GM18498 (cell line): ENCODE measurements at regions not wholly inside any gene's neighbourhood (a gene's known extent, or its start where the extent isn't known, plus 50 kb on each side); places are given as distances from the start of the nearest gene placed in this dataset.
A peak's percentile ranks its signal among the peaks of the same experiment; 100 is the strongest.

Experiments used
- ATAC-seq: cut with Tn5 transposase; IDR thresholded peaks from one replicate; pipeline ENCODE4 v1.9.1; 2021; ENCODE audit warnings: mild to moderate bottlenecking, moderate library complexity; ENCODE audit not compliant: unreplicated experiment

DNA sequence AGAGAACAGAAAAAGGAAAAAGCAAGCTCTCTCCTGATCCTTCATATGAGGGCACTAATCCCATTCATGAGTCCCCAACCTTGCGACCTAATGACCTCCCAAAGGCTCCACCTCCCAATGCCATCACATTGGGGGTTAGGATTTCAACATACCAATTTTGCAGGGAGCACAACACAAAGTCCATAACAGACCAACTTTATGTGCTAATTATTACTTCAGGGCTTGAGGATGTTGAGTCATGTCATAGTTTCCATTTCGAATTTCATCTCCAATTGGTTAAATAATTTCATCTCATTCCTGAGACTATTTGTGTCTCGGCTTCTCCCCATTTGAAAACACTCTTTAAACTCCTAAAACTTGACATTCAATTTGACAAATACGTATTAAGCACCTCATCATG is 69.9 kb upstream of the KLF7 start:
- ATAC-seq, result no peak

DNA sequence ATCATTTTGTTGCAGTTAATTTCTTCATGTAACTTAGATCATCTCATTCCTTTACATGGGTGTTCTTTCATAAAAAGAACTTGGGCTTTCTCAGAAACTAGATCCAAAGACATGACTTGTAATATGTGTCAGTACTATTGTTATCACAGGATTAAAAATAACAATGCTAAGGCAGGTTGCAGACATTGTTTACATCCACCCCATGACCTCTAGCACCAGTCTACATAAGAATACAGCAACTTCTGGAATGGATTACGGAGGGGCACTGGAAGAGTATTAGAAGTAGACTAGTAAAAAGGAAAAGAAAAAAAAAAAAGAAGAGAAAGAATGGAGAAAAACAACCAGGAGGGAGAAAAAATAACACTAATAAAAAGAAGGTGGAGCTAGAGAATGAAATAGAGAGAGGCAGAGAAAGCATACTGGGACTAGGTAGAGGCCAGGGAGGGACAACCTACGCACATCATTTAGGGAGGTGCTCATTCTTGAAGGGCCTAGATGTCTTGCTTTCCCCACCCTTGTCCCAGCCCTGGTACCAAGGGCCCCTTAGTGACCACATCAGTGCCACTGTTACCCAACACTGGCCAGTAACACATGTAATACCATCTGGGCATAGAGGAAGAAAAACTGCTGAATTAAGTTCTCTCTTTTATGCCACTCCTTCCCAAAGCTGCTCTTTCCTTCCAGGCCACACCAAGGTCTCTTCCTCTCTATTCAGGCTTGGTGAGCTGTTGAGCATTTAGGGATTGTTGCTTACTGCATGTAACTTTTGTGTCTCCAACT is 70.6 kb upstream of the KLF7 start:
- no peak for ATAC-seq

DNA sequence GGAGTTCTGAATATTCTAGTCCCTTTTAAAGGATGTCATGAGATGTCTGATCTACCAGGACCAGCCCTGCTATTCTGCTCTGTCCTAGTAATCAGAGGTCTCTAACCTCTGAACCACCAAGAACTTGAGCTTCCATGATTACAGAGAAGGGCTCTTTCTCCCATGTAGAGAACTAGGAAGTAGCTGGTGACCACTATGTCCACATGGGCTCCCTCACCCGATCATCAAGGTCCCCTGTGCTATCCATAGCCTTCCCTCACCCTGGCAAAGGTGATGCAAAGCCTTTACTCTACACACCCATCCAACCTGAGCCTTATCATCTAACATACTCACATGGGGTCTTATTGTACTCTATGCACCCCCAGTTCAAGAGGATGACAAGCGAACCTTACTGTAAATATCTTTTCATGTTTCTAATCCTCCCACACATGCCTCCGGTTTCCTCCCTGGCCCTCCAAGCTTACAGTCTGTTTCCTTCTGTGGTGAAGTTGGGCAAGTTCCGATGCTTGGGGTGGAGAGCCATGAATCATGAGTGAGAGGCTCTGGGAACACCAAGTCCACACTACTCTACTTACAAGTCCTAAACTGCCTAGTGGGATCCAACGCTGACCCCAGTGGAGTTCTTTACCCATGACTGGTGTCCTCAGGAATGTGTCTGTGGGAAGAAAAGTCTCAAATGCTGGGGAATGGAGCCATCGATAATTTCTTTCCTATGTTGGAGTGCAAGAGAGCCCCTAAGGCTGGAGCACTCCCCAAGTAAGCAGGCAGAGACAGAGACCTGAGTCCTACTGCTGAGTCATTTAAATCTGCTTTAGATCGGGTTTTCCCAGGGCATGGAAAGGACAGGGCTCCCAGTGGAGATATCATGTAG is 73.3 kb upstream of the KLF7 start:
- no peak for ATAC-seq

DNA sequence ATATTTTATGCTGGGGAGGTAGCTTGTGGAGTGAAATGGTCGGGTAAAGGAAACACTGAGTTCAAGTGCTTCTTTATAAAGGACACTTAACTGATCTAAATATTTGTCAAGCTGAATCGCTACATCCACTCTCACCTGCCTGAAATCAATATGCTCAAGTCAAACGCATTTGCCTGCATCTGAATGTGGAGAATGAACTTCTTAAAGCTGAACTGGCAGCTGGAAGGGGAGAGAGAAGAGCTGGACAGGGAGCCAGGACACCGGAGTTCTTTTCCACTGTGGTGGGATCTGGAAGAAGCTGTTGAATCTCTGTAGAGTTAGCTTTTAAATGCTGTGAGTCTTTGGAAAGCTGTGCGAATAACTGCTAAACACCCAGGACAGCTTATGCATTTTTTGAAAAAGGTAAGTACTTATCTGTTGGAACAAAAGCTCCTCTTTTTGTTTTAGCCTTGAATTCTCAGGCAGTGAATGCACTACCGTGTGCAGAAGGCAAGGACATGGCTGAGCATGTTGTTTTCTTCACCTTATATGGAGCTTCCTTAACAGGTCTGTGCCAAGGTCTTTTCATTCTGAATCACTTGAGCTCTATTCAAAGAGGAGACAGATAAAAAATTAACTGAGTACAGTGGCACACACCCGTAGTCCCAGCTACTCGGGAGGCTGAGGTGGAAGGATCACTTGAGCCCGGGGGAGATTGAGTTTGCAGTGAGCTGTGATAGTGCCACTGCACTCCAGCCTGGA is 74.2 kb upstream of the KLF7 start:
- ATAC-seq, result peak; percentile 58

DNA sequence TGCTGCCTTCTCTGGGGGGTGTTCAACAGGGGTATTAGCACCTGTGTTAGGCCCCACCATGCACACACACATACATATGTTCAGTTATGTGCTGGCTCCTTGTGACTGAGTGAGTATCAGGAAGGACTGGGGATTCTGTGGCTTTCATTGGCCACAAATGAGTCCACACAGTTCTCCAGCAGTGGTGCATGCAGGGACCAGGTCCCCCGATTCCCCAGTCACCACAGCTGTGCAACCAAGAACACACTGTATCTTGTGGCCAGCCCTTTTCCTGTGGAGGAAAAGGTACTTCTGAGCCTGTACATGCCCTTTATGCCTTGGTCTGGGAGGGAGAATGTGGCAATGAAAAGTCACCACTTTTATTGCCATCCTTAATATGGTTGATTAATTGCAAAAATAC is 74.9 kb upstream of the KLF7 start:
- no peak for ATAC-seq

DNA sequence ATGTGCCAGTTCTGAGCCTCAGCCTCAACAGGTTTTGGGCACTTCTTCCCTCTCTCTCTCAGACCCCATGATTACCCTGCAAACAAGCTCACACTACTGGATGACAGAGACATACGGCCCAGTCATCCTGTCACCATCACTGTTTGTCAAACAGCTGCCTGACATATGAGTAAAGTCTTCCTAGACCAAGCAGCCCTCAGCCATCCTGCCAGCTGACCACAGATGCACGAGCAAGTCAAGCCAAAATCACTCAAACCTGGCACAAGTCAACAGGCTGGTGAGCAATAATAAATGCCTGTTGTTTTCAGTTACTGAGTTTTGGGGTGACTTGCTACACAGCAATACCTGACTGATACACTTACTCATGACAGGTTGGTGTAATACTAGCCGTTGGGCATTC is 75.5 kb upstream of the KLF7 start:
- ATAC-seq, result no peak

DNA sequence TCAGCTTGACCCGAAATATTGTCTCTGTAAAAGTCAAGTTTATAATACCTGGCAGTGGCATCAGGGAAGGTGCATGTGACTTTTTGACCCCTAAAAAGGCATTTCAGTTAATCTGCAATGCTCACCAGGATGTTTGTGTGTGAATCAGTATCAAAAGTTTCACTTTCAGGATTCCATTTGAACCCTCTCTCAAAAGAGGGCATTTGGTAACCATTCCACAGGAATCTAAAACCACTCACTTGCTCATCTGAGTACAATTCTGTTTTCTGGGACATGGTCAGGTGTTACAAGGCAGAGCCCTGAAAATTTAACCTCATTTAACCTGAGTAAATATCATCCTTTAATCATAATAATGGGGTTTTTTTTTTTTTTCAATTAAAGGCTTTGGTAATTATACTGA is 77.9 kb upstream of the KLF7 start:
- ATAC-seq, result no peak

DNA sequence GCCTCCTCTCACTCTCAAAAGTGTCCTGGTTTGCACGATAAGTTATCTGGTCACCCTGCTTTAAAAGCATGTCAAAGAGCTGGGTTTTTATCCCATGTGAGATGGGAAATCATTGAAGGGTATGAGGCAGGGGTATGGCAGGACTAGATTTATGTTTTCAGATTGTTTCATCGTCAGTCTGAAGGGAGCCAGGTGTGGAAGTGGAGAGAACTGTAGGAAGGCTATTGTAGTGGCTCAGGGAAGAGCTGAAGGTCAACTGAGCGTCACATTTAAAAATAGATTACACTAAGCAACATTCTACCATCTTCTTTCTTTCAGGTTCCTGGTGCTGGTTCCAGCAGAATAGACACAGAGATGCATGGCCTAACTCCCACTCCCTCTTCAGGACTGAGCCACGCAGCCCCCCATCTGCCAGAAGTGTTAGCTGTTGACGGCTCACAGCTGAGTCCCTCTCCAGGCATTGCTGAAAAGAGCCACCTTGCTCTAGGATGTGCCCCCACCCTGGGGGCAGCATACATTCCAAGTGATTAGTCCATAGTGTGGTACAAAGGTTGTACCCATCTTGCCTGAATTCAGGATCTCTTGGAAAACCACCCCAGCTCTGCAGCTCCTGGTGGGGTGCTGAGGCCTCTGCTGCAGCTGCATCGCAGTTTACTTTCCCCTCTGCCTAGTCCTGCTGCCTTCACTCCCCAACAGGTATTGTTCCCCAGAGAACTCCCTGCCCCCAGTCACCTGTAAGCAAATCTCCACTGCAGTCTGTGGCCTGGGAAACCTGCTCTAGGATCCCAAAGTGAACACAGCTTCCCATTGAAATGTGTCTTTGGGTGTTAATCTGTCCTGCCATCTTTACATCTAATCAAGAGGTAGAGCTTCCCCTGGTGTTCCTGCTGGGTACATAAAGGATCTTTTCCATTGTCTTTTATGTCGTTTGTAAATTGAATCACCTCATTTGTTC is 79.5 kb upstream of the KLF7 start:
- ATAC-seq, result no peak

DNA sequence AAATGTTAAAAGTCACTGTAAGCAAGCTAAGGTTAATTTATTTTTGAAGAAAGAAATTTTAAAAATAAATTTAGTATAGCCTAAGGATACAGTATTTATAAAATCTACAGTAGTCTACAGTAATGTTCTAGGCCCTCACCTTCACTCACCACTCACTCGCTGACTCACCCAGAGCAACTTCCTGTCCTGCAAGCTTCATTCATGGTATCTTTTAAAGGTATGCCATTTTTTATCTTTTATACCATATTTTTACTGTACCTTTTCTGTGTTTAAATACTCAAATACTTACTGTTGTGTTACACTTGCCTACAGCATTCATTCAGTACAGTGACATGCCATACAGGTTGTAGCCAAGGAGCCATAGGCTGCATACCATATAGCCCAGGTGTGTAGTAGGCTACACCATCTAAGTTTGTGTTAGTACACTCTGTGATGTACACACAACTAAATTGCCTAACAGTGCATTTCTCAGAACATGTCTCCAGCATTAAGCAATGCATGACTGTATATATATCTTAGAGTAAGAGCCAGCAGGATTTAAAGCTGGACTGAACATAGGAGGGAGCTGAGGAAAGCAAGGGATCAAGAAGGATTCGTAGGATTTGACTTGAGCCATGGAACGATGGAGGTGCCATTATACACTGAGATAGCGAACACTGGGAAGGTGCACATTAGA is 83.1 kb upstream of the KLF7 start:
- ATAC-seq, result no peak

DNA sequence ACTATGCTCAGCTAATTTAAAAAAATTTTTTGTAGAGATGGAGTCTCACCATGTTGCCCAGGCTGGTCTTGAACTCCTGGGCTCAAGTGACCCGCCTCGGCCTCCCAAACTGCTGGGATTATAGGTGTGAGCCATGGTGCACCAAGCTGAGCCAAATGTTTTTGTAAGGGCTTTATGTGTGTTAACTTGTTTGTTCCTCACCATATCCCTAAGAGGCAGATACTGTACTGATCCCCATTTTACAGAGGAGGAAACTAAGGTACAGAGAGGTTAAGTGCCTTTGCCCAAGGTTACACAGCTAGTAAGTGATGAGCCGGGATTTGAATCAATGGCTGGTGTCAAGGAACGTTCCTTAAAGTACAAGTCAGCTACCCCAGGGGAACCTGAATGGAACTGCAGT is 85.3 kb upstream of the KLF7 start:
- no peak for ATAC-seq

DNA sequence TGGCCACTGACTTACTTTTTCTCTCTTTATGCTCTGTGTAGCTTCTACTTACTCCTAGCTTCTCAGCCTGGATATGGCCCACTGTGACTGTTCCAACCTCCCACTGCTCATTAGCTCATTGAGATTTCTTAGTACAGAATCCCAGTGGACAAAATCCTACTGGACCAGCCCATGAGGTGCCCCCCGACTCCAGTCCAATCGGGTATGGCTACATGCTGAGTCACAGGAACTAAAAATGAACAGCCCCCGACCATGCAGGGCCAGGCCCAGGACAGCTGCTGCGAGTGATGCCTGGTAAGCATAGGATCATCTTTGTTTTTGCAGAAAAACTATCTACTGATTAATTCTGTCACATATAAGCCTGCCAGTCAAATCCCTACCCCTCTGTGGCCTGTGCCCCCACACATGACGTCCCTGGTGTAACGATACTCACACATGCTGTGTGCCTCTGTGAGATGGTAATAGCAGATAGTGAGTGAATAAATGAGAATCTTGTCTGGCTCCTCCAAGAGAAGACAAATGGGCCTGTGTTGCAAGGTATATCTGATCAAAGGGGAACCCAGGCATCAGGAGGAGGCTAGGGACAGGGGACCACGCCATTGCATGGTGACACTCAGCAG is 85.9 kb upstream of the KLF7 start:
- no peak for ATAC-seq

DNA sequence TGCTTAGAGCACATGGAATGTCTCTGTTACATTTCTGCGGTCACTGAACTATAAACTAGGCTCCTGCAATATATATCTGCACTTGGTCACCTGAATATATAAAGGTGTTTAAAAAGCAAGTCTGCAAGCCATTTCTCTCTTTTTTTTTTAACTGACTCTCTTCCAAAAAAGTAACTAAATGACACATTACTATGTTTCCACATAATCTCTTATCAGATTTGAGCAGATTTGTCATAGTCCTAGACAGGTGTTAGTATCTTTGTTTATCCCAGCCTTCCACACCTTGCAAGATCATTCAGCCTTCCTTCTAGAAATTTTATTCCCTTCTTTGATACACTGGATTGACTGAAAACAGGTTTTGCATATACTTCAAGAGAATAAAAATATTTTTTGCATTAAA is 86.7 kb upstream of the KLF7 start:
- ATAC-seq, result no peak

DNA sequence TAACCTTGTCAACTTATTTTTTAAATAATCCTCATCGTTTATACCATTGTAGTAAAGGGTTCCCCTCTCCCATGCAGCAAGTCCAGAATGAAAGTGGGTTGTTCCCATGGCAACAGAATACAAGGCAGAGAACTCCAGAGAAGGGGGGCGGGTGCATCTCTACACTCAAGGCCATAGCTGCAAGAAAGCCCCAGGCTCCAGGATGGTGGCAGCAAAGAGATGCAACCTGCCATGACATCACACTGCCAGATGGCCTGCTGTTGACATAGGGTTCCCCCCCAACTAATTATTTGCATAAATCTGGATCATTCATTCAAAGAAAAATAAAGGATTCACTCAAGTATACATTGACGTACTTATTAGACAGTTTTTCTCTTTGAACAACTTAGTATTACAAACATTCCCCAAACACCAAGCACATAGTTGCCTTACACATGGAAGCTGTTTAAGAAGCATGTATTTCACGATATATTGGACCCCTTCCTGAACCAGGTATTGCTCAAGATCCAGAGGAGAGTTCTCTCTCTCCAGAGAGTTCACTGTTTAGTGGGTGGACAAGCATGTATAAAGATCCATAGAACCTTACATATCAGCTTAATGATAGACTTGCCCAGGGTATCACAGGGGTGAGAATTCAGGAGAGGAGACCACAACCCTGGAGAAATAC is 87.4 kb upstream of the KLF7 start:
- no peak for ATAC-seq

DNA sequence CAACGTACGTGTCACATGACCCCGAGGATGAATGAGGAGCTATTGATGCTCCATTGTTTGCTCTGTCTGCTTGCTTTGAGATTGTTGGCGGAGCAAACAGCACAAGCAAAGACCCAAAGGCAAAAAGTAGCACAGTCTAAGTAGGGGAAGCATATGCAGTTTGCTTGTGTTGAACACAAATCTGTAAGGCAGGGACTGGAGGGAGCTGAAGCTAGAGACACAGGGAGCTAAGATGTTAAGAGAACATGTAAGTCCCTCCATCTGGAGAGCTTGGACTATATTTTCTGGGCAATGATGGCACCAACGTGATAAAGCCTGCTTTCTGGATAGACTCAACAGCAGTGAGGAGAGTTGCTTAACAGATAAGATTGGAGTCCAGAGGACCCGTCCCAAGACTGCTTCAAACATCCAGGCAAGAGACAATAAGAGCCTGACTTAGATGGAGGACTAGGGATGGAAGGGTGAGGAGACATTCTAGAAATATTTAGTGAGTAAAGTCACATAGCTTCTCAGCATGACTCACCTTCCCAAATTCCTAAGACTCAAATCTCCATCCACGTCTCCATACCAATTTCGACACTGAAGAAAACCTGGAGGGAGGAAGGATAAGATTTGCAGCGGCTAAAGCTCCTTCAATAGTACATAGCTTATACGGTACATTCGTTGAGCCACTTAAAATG is 88.1 kb upstream of the KLF7 start:
- ATAC-seq, result no peak

DNA sequence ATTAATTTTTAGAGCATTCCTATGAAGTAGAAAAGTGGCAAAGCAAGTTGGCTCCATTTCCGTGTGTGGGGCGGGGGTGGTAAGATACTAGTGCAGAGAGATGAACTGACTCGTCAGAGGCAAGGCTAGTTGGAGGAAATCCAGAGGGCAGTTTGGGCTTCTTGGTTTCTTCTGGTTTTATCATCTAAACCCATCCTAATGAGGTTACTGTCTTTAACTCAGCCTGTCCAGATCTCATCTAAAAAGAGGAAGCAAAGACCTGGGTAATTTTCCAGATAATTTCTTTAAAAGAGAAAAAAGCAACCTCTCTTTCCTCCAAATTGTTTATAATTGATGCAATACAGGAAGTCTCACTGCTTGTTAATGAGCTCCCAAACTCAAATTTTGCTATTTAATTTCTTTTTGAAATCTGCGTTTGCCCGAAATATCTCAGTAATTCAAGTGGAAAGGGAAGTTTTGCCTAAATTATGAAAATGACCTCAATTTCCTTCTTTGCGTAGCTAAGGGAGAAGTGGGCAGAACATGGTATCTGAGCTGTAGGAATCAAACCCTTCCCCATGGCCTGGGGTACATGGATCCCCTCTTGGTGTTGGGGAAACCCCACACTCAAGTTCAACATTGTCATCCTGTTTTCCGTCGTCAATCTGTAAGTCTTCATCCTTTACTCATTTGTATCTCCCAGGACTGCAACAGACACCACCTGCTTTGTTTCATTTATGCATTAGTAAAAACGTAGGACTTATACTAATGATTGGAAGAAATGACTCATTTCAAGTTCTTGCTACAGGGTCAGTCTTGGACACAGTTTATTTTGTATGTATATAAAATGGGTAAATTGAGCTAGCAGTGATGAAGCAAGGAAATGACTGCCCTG is 89.1 kb upstream of the KLF7 start:
- no peak for ATAC-seq

DNA sequence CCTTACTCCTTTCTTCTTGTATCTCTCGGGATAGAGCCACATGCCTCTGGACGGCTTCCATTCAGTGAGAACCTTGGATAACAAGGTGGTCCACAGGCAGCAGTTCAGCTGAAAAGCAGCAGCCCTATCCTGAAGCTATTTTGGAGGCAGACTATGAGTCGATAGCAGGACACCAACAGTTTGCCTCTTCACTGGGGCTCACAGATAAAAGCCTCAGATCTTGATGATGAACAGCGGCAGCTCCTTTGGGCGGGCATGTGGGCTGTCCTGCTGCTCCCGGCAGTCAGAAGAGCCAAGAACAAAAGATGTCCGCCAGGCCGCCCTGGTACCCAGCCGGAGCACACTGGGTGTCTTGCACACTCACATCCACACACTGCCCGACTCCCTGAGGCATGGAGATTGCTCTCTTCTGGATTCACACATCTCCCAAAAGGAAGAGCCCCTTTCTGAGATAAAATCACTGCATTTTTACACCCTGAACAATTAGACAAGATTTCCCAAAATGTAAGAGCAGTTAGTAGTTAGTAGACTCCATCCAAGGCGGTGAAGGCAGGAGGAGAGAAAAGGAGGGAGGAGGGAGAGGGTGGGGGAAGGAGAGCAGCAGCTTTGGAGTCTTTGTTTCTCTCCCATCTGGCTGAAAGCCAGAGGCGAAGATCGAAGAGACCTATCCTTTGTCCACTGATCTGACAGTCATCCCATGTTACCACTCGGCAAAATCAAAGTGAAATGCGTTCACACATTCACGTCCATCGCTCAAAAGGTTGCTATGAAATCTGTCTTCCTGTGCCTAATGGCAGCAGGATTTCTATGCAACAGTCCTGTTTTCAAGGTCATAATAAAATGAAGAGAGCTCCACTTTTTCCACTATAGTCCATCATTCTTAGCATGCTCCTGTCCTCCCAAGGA is 90.1 kb upstream of the KLF7 start:
- no peak for ATAC-seq
